PFSK-1 (cell line): ENCODE measurements at regions not wholly inside any gene's neighbourhood (a gene's known extent, or its start where the extent isn't known, plus 50 kb on each side); places are given as distances from the start of the nearest gene placed in this dataset.

Experiments used
- POLR2AphosphoS5 ChIP-seq: IDR thresholded peaks from 2 replicates; pipeline ENCODE4 v1.6.1; 2012; ENCODE audit warnings: low read depth, mild to moderate bottlenecking, control low read depth, low read length, moderate library complexity
- SIN3A ChIP-seq: IDR thresholded peaks from 2 replicates; pipeline ENCODE4 v1.6.1; 2012; ENCODE audit warnings: mild to moderate bottlenecking, low read length, moderate library complexity, borderline replicate concordance; ENCODE audit not compliant: insufficient read depth
- TAF1 ChIP-seq: IDR thresholded peaks from 2 replicates; pipeline ENCODE4 v1.6.1; 2012; ENCODE audit warnings: low read length, control low read depth, borderline replicate concordance; ENCODE audit not compliant: insufficient read depth
- TF ChIP-seq, protein P1 (sequence below), 2 experiments: IDR thresholded peaks; 2 replicates each; pipeline versions ENCODE4 v1.6.1 to v1.8.0; 2011 to 2012; ENCODE audit warnings: low read depth in 2 of 2, low read length in 2 of 2, control low read depth in 1 of 2, inconsistent platforms in 1 of 2, mild to moderate bottlenecking in 1 of 2, moderate library complexity in 1 of 2; ENCODE audit not compliant: insufficient read depth in 1 of 2

DNA sequence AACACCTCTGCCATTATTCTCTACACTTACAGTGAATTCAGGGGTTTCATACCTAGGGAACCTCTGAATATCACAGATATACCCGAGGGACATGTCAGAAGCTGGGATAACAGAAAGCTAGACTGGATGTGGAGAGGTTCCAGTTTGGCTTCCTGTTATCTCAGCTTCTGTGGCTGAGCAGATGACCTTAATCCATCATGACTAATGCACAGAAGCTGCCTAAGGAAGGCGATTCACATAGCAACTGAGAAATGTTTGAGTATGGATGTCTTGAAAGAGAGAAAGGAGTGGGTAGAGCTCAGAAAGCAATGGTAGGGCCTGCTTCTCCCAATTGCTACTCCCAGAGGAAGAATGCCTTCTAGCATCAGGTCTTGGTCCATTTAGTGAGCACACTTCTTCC, 187.6 kb downstream of the RMST start:
- TF ChIP-seq SIN3A (no peak), TAF1 (no peak), POLR2AphosphoS5 (no peak)
- TF ChIP-seq, protein P1, sequence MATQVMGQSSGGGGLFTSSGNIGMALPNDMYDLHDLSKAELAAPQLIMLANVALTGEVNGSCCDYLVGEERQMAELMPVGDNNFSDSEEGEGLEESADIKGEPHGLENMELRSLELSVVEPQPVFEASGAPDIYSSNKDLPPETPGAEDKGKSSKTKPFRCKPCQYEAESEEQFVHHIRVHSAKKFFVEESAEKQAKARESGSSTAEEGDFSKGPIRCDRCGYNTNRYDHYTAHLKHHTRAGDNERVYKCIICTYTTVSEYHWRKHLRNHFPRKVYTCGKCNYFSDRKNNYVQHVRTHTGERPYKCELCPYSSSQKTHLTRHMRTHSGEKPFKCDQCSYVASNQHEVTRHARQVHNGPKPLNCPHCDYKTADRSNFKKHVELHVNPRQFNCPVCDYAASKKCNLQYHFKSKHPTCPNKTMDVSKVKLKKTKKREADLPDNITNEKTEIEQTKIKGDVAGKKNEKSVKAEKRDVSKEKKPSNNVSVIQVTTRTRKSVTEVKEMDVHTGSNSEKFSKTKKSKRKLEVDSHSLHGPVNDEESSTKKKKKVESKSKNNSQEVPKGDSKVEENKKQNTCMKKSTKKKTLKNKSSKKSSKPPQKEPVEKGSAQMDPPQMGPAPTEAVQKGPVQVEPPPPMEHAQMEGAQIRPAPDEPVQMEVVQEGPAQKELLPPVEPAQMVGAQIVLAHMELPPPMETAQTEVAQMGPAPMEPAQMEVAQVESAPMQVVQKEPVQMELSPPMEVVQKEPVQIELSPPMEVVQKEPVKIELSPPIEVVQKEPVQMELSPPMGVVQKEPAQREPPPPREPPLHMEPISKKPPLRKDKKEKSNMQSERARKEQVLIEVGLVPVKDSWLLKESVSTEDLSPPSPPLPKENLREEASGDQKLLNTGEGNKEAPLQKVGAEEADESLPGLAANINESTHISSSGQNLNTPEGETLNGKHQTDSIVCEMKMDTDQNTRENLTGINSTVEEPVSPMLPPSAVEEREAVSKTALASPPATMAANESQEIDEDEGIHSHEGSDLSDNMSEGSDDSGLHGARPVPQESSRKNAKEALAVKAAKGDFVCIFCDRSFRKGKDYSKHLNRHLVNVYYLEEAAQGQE (IDR thresholded peaks at IDR 0.05; ENCODE audit: insufficient read depth in 1 of 2, low read depth in 2 of 2, low read length in 2 of 2): no peak
